ENCODE measurements at regions not wholly inside any gene's neighbourhood (a gene's known extent, or its start where the extent isn't known, plus 50 kb on each side); places are given as distances from the start of the nearest gene placed in this dataset.
"Not testable (repeated sequence)": the region's sequence is repeated elsewhere in the genome, so short reads cannot be mapped to it uniquely, and the experiment has no call there.

DNA sequence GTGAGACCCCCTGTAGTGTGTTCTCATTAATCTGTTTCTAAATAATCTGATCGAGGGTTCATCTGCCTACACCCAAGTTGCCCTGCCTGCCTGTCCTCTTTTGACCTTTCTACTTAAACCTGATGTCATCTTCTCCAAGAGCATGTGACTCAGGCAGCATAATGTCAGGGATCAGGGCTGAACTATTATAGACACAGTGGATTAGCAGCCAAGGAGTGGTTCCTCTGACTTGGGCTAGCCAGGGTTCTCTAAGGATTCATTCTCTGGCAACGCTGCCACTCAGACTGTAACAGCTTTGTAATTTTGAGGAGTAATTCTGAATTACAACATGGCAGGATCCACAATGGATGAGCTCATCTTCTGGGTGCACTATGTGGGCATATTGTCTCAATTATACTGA lies 124.0 kb downstream of the MDH1 start:
- no peak overlapping the region for H3K9ac ChIP-seq (ENCODE audit: low read depth, low read length)
- H3K36me3 ChIP-seq (ENCODE audit: insufficient read depth, low read length), result no peaks in the 10 kb centered on the region
- H3K79me2 ChIP-seq (ENCODE audit: insufficient read depth, low read length), result no peaks in the 10 kb centered on the region
- ATAC-seq (ENCODE audit: insufficient read depth, low read depth) (no peak), DNase-seq (no peak)
- no peaks in the 10 kb centered on the region for H3K9me3 ChIP-seq (ENCODE audit: insufficient read depth, low read length, severe bottlenecking)
- TF ChIP-seq, protein P1, sequence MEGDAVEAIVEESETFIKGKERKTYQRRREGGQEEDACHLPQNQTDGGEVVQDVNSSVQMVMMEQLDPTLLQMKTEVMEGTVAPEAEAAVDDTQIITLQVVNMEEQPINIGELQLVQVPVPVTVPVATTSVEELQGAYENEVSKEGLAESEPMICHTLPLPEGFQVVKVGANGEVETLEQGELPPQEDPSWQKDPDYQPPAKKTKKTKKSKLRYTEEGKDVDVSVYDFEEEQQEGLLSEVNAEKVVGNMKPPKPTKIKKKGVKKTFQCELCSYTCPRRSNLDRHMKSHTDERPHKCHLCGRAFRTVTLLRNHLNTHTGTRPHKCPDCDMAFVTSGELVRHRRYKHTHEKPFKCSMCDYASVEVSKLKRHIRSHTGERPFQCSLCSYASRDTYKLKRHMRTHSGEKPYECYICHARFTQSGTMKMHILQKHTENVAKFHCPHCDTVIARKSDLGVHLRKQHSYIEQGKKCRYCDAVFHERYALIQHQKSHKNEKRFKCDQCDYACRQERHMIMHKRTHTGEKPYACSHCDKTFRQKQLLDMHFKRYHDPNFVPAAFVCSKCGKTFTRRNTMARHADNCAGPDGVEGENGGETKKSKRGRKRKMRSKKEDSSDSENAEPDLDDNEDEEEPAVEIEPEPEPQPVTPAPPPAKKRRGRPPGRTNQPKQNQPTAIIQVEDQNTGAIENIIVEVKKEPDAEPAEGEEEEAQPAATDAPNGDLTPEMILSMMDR (IDR thresholded peaks at IDR 0.05; ENCODE audit: borderline replicate concordance, extremely low read depth, low read length, poor library complexity, severe bottlenecking), result no peak
- H3K4me3 ChIP-seq (ENCODE audit: low read depth in 1 of 2, low read length in 2 of 2), result no peak overlapping the region
- no peaks in the 10 kb centered on the region for H3K4me1 ChIP-seq (ENCODE audit: insufficient read depth, low read length)
- no peaks in the 10 kb centered on the region for H3K27me3 ChIP-seq (ENCODE audit: insufficient read depth, low read length, poor library complexity)
- H3K4me2 ChIP-seq (ENCODE audit: insufficient read depth, low read length), result no peak overlapping the region
- no peaks in the 10 kb centered on the region for H4K20me1 ChIP-seq (ENCODE audit: insufficient read depth, low read length)
- no peak overlapping the region for H2AFZ ChIP-seq (ENCODE audit: low read depth, low read length)
- no peak overlapping the region for H3K27ac ChIP-seq (ENCODE audit: low read length)

DNA sequence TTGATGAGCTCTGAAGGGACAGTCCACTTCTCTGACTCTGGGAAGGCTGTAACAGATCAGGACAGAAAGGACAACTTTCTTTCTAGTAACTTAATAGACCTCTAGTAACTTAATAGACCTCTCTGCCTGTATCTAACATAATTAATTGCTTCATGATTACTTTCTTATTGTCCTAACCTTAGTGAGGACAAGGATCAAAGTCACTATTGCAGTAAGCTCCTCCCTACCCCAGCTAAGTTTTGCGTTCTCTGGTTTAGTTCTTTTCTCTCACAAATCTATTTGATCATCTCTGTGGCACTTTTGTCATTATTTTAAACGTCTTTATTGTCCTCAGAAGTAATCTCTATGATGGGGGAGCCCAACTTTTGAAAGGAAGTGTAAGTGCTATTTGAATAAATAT lies 125.5 kb upstream of the UGP2 start:
- Histone ChIP-seq H3K4me2 (ENCODE audit: insufficient read depth, low read length) (no peak overlapping the region), H4K20me1 (ENCODE audit: insufficient read depth, low read length) (no peaks in the 10 kb centered on the region), H3K36me3 (ENCODE audit: insufficient read depth, low read length) (no peaks in the 10 kb centered on the region), H3K4me3 (ENCODE audit: low read depth in 1 of 2, low read length in 2 of 2) (no peak overlapping the region), H3K9me3 (ENCODE audit: insufficient read depth, low read length, severe bottlenecking) (peaks cover 3% of the 10 kb centered on the region), H3K27me3 (ENCODE audit: insufficient read depth, low read length, poor library complexity) (no peaks in the 10 kb centered on the region), H3K27ac (ENCODE audit: low read length) (no peak overlapping the region), H3K79me2 (ENCODE audit: insufficient read depth, low read length) (no peaks in the 10 kb centered on the region), H2AFZ (ENCODE audit: low read depth, low read length) (no peak overlapping the region), H3K9ac (ENCODE audit: low read depth, low read length) (no peak overlapping the region), H3K4me1 (ENCODE audit: insufficient read depth, low read length) (no peaks in the 10 kb centered on the region)
- TF ChIP-seq EZH2 (IDR thresholded peaks at IDR 0.05; ENCODE audit: borderline replicate concordance, low read depth, low read length, severe bottlenecking), result no peak
- TF ChIP-seq, protein P1 (IDR thresholded peaks at IDR 0.05; ENCODE audit: borderline replicate concordance, extremely low read depth, low read length, poor library complexity, severe bottlenecking), result no peak
- DNase-seq (no peak), ATAC-seq (ENCODE audit: insufficient read depth, low read depth) (no peak)

DNA sequence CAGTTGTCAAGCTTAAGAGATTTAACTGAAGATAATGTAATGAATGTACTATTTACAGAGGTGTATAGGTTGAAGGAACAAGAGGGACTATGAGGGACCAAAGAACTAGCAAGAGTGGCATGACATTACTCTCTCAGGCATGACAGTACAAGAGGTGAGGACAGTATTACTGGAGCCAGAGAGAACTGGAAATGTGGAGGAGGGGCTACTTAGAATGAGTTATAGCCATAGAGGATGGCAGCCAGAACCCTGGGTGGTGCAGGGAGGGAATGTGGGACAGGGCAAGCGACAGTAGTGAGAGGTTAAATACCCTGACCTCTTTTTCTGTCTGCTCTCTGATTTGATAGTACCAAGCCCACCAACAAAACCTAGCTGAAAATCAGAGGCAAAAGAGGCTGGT lies 122.6 kb upstream of the UGP2 start:
- Histone ChIP-seq H3K4me2 (ENCODE audit: insufficient read depth, low read length) (no peak overlapping the region), H3K27ac (ENCODE audit: low read length) (no peak overlapping the region), H3K79me2 (ENCODE audit: insufficient read depth, low read length) (no peaks in the 10 kb centered on the region), H3K9ac (ENCODE audit: low read depth, low read length) (no peak overlapping the region), H3K9me3 (ENCODE audit: insufficient read depth, low read length, severe bottlenecking) (peaks cover 3% of the 10 kb centered on the region), H3K27me3 (ENCODE audit: insufficient read depth, low read length, poor library complexity) (no peaks in the 10 kb centered on the region), H2AFZ (ENCODE audit: low read depth, low read length) (no peak overlapping the region), H3K4me3 (ENCODE audit: low read depth in 1 of 2, low read length in 2 of 2) (no peak overlapping the region), H3K36me3 (ENCODE audit: insufficient read depth, low read length) (no peaks in the 10 kb centered on the region), H4K20me1 (ENCODE audit: insufficient read depth, low read length) (no peaks in the 10 kb centered on the region), H3K4me1 (ENCODE audit: insufficient read depth, low read length) (no peaks in the 10 kb centered on the region)
- DNase-seq (no peak), ATAC-seq (ENCODE audit: insufficient read depth, low read depth) (no peak)
- no peak for TF ChIP-seq EZH2 (IDR thresholded peaks at IDR 0.05; ENCODE audit: borderline replicate concordance, low read depth, low read length, severe bottlenecking)
- TF ChIP-seq, protein P1 (IDR thresholded peaks at IDR 0.05; ENCODE audit: borderline replicate concordance, extremely low read depth, low read length, poor library complexity, severe bottlenecking), result no peak

DNA sequence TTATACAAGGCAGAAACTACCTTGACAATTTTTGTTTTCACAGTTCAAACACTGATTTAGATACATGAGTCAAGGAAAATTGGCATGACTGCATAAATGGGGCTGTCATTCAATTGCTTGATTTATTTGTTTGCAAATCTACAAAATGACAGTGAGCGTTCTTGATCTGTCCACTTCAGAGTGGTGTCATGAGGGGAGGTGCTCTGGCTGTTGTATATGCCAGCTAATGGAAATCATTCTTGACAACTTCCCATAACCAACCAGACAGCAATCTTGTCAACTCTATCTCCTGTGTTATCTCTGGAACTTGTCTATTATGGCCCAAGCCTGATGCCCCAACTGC lies 120.6 kb upstream of the UGP2 start:
- Histone ChIP-seq H3K4me1 (ENCODE audit: insufficient read depth, low read length) (no peaks in the 10 kb centered on the region), H3K36me3 (ENCODE audit: insufficient read depth, low read length) (no peaks in the 10 kb centered on the region), H4K20me1 (ENCODE audit: insufficient read depth, low read length) (no peaks in the 10 kb centered on the region), H2AFZ (ENCODE audit: low read depth, low read length) (no peak overlapping the region), H3K27me3 (ENCODE audit: insufficient read depth, low read length, poor library complexity) (no peaks in the 10 kb centered on the region), H3K27ac (ENCODE audit: low read length) (no peak overlapping the region), H3K4me2 (ENCODE audit: insufficient read depth, low read length) (no peak overlapping the region), H3K79me2 (ENCODE audit: insufficient read depth, low read length) (no peaks in the 10 kb centered on the region), H3K4me3 (ENCODE audit: low read depth in 1 of 2, low read length in 2 of 2) (no peak overlapping the region), H3K9ac (ENCODE audit: low read depth, low read length) (no peak overlapping the region), H3K9me3 (ENCODE audit: insufficient read depth, low read length, severe bottlenecking) (peaks cover 4% of the 10 kb centered on the region)
- DNase-seq, result no peak
- TF ChIP-seq EZH2 (IDR thresholded peaks at IDR 0.05; ENCODE audit: borderline replicate concordance, low read depth, low read length, severe bottlenecking), result no peak
- TF ChIP-seq, protein P1 (IDR thresholded peaks at IDR 0.05; ENCODE audit: borderline replicate concordance, extremely low read depth, low read length, poor library complexity, severe bottlenecking), result no peak
- ATAC-seq (ENCODE audit: insufficient read depth, low read depth), result no peak

DNA sequence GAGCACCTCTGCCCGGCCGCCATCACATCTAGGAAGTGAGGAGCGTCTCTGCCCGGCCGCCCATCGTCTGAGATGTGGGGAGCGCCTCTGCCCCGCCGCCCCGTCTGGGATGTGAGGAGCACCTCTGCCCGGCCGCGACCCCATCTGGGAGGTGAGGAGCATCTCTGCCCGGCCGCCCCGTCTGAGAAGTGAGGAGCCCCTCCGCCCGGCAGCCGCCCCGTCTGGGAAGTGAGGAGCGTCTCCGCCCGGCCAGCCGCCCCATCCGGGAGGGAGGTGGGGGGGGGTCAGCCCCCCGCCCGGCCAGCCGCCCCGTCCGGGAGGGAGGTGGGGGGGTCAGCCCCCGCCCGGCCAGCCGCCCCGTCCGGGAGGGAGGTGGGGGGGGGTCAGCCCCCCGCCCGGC lies 119.4 kb upstream of the UGP2 start:
- not testable (repeated sequence) for H3K9me3 ChIP-seq (ENCODE audit: insufficient read depth, low read length, severe bottlenecking); H3K4me1 ChIP-seq (ENCODE audit: insufficient read depth, low read length); H2AFZ ChIP-seq (ENCODE audit: low read depth, low read length); H3K4me2 ChIP-seq (ENCODE audit: insufficient read depth, low read length); H3K27me3 ChIP-seq (ENCODE audit: insufficient read depth, low read length, poor library complexity); H3K27ac ChIP-seq (ENCODE audit: low read length); H3K79me2 ChIP-seq (ENCODE audit: insufficient read depth, low read length); H4K20me1 ChIP-seq (ENCODE audit: insufficient read depth, low read length); H3K9ac ChIP-seq (ENCODE audit: low read depth, low read length); H3K36me3 ChIP-seq (ENCODE audit: insufficient read depth, low read length); DNase-seq; H3K4me3 ChIP-seq (ENCODE audit: low read depth in 1 of 2, low read length in 2 of 2); ATAC-seq (ENCODE audit: insufficient read depth, low read depth)
